ENCODE measurements at regions not wholly inside any gene's neighbourhood (a gene's known extent, or its start where the extent isn't known, plus 50 kb on each side); places are given as distances from the start of the nearest gene placed in this dataset.

DNA sequence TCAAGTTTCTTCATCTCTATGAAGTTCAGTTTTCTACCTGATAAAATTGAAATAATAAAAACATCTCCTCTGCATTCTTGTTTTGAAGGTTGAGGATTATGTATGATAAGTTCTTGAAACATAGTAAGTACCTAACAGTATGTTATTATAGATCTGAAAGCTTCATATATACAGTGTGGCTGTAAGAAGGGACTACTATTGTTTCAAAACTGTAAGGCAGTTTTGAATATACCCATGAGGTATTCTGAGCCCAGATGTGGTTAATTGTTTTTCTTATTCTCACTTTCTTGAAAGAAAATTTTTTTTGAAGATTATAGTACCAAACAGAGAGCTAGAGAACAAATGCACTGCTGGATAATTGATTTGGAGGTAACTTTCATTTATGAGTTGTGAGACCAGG lies 383.2 kb downstream of the CHSY3 start:
- DNase-seq (ENCODE audit: low read depth in 2 of 2), result no peak
- TF ChIP-seq, protein P1, sequence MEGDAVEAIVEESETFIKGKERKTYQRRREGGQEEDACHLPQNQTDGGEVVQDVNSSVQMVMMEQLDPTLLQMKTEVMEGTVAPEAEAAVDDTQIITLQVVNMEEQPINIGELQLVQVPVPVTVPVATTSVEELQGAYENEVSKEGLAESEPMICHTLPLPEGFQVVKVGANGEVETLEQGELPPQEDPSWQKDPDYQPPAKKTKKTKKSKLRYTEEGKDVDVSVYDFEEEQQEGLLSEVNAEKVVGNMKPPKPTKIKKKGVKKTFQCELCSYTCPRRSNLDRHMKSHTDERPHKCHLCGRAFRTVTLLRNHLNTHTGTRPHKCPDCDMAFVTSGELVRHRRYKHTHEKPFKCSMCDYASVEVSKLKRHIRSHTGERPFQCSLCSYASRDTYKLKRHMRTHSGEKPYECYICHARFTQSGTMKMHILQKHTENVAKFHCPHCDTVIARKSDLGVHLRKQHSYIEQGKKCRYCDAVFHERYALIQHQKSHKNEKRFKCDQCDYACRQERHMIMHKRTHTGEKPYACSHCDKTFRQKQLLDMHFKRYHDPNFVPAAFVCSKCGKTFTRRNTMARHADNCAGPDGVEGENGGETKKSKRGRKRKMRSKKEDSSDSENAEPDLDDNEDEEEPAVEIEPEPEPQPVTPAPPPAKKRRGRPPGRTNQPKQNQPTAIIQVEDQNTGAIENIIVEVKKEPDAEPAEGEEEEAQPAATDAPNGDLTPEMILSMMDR (IDR thresholded peaks at IDR 0.05; ENCODE audit: low read depth, low read length), result no peak
- H3K4me3 ChIP-seq (replicated peaks in 1 of 2; ENCODE audit: low read depth in 2 of 2, low read length in 2 of 2), result no peak overlapping the region

DNA sequence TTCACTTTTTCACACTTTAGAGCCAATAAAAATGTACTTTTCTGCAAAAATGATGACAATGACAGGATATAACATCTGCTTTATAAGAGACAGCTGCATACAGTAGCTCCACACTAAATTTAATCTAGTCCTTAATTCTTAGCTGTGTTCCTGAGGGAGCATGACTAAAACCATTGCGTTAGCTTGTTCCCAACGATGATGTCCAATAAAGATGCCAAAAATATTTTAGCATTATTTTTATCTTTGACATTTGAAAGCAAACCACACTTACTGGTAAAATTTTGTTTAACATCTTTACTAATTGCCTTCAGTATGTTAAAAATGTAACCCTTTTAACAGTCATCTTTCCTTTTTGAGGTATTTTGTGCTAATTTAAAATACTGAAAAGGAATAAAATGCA lies 382.7 kb downstream of the CHSY3 start:
- no peak overlapping the region for H3K4me3 ChIP-seq (replicated peaks in 1 of 2; ENCODE audit: low read depth in 2 of 2, low read length in 2 of 2)
- TF ChIP-seq, protein P1 (IDR thresholded peaks at IDR 0.05; ENCODE audit: low read depth, low read length), result no peak
- peak; percentile 60 to 66 for DNase-seq (ENCODE audit: low read depth in 2 of 2)

DNA sequence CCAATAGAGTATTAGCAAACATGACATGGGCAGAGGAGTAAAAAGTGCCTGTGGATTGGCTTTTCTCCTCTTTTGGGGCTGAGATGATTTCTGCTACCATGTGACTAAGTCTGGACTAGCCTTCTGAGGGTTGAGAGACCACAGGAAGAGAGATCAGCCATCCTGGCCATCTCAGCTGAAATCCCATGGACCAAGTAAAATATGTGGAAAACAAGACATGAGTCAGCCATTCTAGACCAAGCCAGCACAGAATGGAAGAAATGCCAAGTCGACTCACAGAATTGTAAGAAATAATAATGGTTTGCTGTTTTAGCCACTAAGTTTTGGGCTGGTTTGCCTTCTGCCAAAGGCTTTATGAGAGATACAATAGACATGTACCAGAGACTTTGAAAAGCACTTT lies 377.8 kb downstream of the CHSY3 start:
- TF ChIP-seq, protein P1 (IDR thresholded peaks at IDR 0.05; ENCODE audit: low read depth, low read length), result no peak
- DNase-seq (ENCODE audit: low read depth in 2 of 2), result peak; percentile 66 to 75
- H3K4me3 ChIP-seq (replicated peaks in 1 of 2; ENCODE audit: low read depth in 2 of 2, low read length in 2 of 2), result no peak overlapping the region

DNA sequence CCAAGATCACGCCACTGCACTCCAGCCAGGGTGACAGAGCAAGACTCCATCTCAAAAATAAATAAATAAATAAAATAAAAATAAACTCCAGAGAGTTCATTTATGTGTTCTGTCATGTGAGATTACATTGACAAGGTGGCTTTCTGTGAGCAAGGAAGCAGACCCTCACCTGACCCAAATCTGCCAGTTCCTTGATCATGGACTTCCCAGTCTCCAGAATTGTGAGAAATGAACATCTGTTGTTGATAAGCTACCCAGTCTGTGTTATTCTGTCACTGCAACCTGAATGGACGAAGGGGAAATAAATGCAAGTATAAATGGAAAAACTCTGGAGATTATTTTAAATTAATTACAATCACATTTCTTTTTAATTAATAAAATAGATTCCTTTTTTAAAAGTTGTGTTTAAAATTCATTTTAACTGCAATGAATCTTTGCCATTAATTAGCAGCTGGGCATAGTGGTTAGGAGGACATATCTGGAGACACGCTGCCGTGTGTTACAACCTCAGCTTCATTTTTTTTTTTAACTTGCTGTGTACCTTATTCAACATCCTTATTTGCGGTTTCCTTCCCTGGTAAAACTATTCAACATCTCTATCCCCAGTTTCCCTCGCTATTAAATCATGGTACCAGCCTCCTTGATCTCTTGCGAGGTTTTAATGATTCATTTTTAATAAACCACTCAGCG lies 376.4 kb downstream of the CHSY3 start:
- no peak overlapping the region for H3K4me3 ChIP-seq (replicated peaks in 1 of 2; ENCODE audit: low read depth in 2 of 2, low read length in 2 of 2)
- TF ChIP-seq, protein P1 (IDR thresholded peaks at IDR 0.05; ENCODE audit: low read depth, low read length), result no peak
- DNase-seq (ENCODE audit: low read depth in 2 of 2), result no peak

DNA sequence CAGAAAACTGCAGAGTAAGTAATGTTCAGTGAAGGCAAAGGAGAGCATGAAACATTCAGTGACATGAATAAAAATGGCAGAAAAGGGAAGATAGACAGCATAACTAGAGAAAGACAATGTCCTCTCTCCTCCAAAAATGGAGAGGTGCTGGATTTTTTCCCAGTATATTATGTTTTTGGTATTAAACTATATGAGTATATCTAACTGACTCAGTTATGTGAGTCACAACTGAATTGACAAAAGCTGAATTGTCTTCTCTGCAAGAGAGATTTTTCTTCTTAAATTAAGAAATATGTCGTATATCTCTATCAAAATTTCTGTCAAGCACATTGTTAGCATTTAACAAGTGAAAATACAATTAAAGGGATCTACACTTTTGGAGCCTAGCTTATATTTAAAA lies 375.1 kb downstream of the CHSY3 start:
- peak; percentile 19 to 56 for DNase-seq (ENCODE audit: low read depth in 2 of 2)
- H3K4me3 ChIP-seq (replicated peaks in 1 of 2; ENCODE audit: low read depth in 2 of 2, low read length in 2 of 2), result no peak overlapping the region
- TF ChIP-seq, protein P1 (IDR thresholded peaks at IDR 0.05; ENCODE audit: low read depth, low read length), result no peak

DNA sequence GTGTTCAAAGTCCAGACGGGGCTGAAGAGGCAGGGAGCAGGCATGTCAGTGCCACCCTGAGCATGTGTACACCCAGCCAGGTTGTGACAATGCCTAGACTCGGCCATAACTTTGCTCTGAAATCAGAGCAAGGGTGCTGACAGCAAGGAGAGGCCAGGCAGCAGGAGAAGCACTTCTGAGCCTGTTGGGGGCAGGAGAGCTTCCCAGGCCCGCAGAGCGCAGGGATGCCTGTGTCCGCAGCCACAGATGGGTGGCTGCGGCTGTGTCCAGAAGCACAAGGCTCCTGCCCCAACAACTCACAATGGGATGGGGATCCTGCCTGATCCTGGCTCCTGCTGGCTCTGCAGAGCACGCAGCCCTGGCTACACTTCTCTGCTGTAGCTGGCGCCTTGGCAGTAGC lies 373.9 kb downstream of the CHSY3 start:
- no peak overlapping the region for H3K4me3 ChIP-seq (replicated peaks in 1 of 2; ENCODE audit: low read depth in 2 of 2, low read length in 2 of 2)
- DNase-seq (ENCODE audit: low read depth in 2 of 2), result no peak
- TF ChIP-seq, protein P1 (IDR thresholded peaks at IDR 0.05; ENCODE audit: low read depth, low read length), result no peak

DNA sequence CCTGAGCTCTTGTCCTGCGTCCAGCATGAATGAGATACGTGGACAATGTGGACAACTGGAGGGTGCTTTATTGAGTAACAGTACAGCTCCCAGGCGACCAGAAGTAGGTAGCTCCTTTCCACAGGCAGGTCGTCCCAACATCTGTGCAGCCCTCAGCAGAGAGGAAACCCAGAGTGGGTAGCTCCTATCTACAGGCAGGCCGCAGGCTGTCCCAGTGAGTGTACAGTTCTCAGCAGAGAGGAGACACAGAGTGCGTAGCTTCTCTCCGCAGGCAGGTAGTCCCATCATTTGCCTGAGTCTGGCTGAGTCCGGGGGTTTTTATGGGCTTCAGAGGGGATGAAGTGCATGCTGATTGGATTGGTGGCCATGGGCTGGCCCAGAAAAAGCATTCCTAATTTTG lies 373.3 kb downstream of the CHSY3 start:
- no peak for DNase-seq (ENCODE audit: low read depth in 2 of 2)
- TF ChIP-seq, protein P1 (IDR thresholded peaks at IDR 0.05; ENCODE audit: low read depth, low read length), result no peak
- H3K4me3 ChIP-seq (replicated peaks in 1 of 2; ENCODE audit: low read depth in 2 of 2, low read length in 2 of 2), result no peak overlapping the region

Data from cardiac fibroblast (primary cell).